ENCODE measurements at regions not wholly inside any gene's neighbourhood (a gene's known extent, or its start where the extent isn't known, plus 50 kb on each side); places are given as distances from the start of the nearest gene placed in this dataset.
A peak's percentile ranks its signal among the peaks of the same experiment; 100 is the strongest.

DNA sequence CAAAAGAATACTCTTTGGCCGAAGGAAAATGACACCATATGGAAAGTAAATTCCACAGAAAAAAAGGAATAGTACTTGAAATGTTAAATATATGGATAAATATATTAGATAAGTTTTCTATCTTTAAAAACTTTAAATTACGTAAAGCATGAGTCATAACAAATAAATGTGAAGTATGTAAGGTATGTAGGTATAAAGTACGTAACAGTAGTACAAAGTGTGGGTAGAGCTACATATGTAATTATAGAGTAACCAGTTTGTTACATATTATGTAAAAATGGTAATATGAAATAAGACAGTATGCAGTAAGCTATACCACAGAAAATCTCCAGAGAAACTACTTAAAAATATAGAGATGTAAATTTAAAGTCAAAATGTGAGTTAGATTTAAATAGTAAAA lies 582.3 kb upstream of the CHORDC1 start:
- TF ChIP-seq TEAD4 (IDR thresholded peaks at IDR 0.05): 0 out of 2 replicates have a peak, but pooled peaks have one; percentile 22
- TF ChIP-seq TCF12 (IDR thresholded peaks at IDR 0.05; ENCODE audit: low read depth): no peak

DNA sequence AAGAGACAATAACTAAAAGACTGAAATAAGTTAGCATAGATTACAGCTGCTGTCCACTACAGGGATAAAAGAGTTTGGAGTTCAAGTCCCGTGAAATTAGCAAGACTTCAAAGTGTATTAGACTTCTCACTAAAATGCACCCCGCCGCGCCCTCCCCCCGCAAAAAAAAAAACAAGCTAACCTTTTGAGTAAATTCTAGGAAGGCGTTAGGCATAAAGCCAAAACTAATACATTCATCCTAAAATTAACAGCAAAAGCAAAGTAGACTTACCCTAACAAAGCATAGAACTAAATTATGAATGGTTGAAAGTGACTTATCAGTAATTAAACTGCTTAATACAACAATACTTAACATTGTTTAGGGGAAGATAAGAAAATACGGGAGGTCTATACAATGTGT lies 581.0 kb upstream of the CHORDC1 start:
- no peak for TF ChIP-seq NFIC (IDR thresholded peaks at IDR 0.05)
- TF ChIP-seq TEAD4 (IDR thresholded peaks at IDR 0.05): no peak
- TF ChIP-seq, protein P1, sequence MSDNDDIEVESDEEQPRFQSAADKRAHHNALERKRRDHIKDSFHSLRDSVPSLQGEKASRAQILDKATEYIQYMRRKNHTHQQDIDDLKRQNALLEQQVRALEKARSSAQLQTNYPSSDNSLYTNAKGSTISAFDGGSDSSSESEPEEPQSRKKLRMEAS (IDR thresholded peaks at IDR 0.05): no peak
- TF ChIP-seq RAD21 (IDR thresholded peaks at IDR 0.05; ENCODE audit: low read depth): no peak
- no peak for TF ChIP-seq CEBPB (IDR thresholded peaks at IDR 0.05)
- no peak for TF ChIP-seq ZBTB7A (IDR thresholded peaks at IDR 0.05; ENCODE audit: low read depth)
- TF ChIP-seq YY1 (IDR thresholded peaks at IDR 0.05; ENCODE audit: low read depth): no peak
- TF ChIP-seq EGR1 (IDR thresholded peaks at IDR 0.05): no peak
- TF ChIP-seq FOXM1 (IDR thresholded peaks at IDR 0.05; ENCODE audit: borderline replicate concordance, low read depth): no peak
- no peak for TF ChIP-seq TCF12 (IDR thresholded peaks at IDR 0.05; ENCODE audit: low read depth)
- TF ChIP-seq, protein P2, sequence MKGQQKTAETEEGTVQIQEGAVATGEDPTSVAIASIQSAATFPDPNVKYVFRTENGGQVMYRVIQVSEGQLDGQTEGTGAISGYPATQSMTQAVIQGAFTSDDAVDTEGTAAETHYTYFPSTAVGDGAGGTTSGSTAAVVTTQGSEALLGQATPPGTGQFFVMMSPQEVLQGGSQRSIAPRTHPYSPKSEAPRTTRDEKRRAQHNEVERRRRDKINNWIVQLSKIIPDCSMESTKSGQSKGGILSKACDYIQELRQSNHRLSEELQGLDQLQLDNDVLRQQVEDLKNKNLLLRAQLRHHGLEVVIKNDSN (IDR thresholded peaks at IDR 0.05): no peak
- no peak for TF ChIP-seq EP300 (IDR thresholded peaks at IDR 0.05; ENCODE audit: borderline replicate concordance)
- TF ChIP-seq, protein P3, sequence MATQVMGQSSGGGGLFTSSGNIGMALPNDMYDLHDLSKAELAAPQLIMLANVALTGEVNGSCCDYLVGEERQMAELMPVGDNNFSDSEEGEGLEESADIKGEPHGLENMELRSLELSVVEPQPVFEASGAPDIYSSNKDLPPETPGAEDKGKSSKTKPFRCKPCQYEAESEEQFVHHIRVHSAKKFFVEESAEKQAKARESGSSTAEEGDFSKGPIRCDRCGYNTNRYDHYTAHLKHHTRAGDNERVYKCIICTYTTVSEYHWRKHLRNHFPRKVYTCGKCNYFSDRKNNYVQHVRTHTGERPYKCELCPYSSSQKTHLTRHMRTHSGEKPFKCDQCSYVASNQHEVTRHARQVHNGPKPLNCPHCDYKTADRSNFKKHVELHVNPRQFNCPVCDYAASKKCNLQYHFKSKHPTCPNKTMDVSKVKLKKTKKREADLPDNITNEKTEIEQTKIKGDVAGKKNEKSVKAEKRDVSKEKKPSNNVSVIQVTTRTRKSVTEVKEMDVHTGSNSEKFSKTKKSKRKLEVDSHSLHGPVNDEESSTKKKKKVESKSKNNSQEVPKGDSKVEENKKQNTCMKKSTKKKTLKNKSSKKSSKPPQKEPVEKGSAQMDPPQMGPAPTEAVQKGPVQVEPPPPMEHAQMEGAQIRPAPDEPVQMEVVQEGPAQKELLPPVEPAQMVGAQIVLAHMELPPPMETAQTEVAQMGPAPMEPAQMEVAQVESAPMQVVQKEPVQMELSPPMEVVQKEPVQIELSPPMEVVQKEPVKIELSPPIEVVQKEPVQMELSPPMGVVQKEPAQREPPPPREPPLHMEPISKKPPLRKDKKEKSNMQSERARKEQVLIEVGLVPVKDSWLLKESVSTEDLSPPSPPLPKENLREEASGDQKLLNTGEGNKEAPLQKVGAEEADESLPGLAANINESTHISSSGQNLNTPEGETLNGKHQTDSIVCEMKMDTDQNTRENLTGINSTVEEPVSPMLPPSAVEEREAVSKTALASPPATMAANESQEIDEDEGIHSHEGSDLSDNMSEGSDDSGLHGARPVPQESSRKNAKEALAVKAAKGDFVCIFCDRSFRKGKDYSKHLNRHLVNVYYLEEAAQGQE (IDR thresholded peaks at IDR 0.05; ENCODE audit: low read depth): no peak
- no peak for TF ChIP-seq CREB1 (IDR thresholded peaks at IDR 0.05; ENCODE audit: low read depth)
- no peak for TF ChIP-seq TAF1 (IDR thresholded peaks at IDR 0.05; ENCODE audit: low read depth)

DNA sequence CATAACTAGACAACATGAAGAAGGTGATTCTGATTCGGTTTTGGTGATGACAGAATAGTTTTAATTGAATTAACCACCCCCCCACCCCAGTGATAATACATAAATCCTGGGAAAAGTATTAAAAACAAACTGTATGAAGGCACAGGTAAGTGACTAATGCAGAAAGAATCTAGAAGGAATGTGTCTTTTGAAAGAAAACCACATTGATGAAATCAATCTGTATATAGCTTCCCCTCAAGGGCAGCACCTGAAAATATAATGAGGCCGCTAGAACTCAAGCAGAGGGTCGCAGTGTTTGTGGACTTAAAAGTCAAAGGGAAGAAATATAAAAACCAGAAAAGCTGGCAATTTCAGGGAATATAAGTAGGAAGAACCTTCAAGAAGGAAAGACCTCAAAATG lies 580.5 kb upstream of the CHORDC1 start:
- TF ChIP-seq TEAD4 (IDR thresholded peaks at IDR 0.05) (peak; percentile 59), ZBTB7A (IDR thresholded peaks at IDR 0.05; ENCODE audit: low read depth) (no peak), CEBPB (IDR thresholded peaks at IDR 0.05) (0 out of 2 replicates have a peak, but pooled peaks have one; percentile 2), EP300 (IDR thresholded peaks at IDR 0.05; ENCODE audit: borderline replicate concordance) (no peak), CREB1 (IDR thresholded peaks at IDR 0.05; ENCODE audit: low read depth) (no peak)

DNA sequence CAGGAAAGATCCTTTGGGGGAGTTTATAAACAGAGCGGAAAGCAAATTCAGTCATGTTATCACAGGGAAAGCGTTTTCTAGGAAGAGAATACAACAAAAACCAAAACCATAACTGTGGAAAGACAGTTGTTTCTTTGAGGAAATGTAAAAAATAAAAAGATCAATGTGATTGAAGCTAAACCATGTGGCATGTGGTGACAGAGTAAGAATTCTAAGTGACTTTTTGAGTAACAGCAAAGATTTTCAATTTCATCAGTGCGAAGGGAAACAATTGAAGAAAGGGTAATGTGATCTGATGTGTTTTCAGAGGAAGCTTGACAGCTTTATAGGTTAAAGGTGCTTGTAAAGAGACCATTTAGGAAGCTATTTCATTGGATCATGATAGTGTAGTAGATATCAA lies 575.9 kb upstream of the CHORDC1 start:
- TF ChIP-seq EP300 (IDR thresholded peaks at IDR 0.05; ENCODE audit: borderline replicate concordance) (no peak), YY1 (IDR thresholded peaks at IDR 0.05; ENCODE audit: low read depth) (no peak), CEBPB (IDR thresholded peaks at IDR 0.05) (no peak), NFIC (IDR thresholded peaks at IDR 0.05) (no peak)
- TF ChIP-seq, protein P3 (IDR thresholded peaks at IDR 0.05; ENCODE audit: low read depth): no peak
- TF ChIP-seq, protein P1 (IDR thresholded peaks at IDR 0.05): no peak
- TF ChIP-seq, protein P2 (IDR thresholded peaks at IDR 0.05): no peak

DNA sequence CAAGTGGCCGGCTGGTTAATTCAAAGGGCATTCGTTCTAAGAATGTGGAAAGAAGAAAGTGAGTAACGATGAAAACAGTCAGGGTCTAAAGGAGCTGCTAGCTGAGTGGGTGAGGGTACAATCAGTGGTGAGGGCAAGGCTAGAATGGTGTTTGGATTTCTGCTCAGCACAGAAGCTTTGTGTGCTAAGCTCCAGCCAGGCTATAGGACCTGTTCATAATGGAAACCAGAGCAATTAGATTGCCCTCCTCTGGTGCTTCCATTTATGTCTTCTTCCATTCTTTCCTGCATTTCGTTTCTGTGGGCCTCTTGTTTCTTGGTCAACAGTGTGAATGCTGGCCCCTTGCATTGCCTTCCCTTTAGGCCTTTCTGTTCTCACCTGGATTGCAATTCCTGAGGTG lies 572.9 kb upstream of the CHORDC1 start:
- TF ChIP-seq CREB1 (IDR thresholded peaks at IDR 0.05; ENCODE audit: low read depth) (no peak), RAD21 (IDR thresholded peaks at IDR 0.05; ENCODE audit: low read depth) (no peak)

DNA sequence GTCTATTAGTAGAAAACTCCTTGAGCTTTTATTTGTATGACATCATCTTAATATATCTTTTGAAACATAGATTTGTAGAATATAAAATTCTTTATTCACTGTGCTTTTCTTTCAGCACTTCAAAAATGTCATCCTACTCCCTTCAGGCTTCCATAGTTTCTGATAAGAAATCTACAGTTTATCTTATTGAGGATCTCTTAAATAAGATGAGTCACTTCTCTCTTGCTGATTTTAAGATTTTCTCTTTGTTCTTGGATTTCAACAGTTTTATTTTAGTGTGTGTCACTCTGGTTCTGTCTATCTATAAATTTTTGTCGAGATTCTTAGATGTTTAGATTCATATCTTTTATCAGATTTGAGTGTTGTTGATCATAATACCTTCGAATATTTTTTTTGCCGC lies 566.1 kb upstream of the CHORDC1 start:
- TF ChIP-seq RAD21 (IDR thresholded peaks at IDR 0.05; ENCODE audit: low read depth) (no peak), TEAD4 (IDR thresholded peaks at IDR 0.05) (no peak), YY1 (IDR thresholded peaks at IDR 0.05; ENCODE audit: low read depth) (no peak), CEBPB (IDR thresholded peaks at IDR 0.05) (no peak), ZBTB7A (IDR thresholded peaks at IDR 0.05; ENCODE audit: low read depth) (no peak), TAF1 (IDR thresholded peaks at IDR 0.05; ENCODE audit: low read depth) (no peak), TCF12 (IDR thresholded peaks at IDR 0.05; ENCODE audit: low read depth) (no peak), FOXM1 (IDR thresholded peaks at IDR 0.05; ENCODE audit: borderline replicate concordance, low read depth) (no peak), NFIC (IDR thresholded peaks at IDR 0.05) (no peak), EP300 (IDR thresholded peaks at IDR 0.05; ENCODE audit: borderline replicate concordance) (no peak), CREB1 (IDR thresholded peaks at IDR 0.05; ENCODE audit: low read depth) (no peak)
- TF ChIP-seq, protein P1 (IDR thresholded peaks at IDR 0.05): no peak
- TF ChIP-seq, protein P3 (IDR thresholded peaks at IDR 0.05; ENCODE audit: low read depth): no peak

All from Ishikawa (cell line).